Pancreas (tissue), 10 donors: ENCODE measurements at regions not wholly inside any gene's neighbourhood (a gene's known extent, or its start where the extent isn't known, plus 50 kb on each side); places are given as distances from the start of the nearest gene placed in this dataset.

Experiments used
- ATAC-seq, 4 donors: fragments of 200-7000 bp; cut with Tn5 transposase; one replicate each; pipeline versions ENCODE4 v1.8.0 to v1.9.1; 2020; ENCODE audit warnings: mild to moderate bottlenecking in 4 of 4, moderate library complexity in 4 of 4
- DNase-seq, 6 donors: peaks; one replicate each; pipeline ENCODE4 v3.0.0-alpha.2; 2020
- FAIRE-seq: peaks from 2 replicates; lab custom pipeline; 2012; peaks lifted over from hg19 to GRCh38; lab: Jason Lieb, UNC
- H3K27ac ChIP-seq, 4 donors: fragments of 200-600 bp; sonication (generic); 1 replicate in 3 of 4; 2 replicates in 1 of 4; pipeline versions ENCODE4 v1.5.0 to v1.8.0; 2020
- H3K27me3 ChIP-seq, 4 donors: fragments of 200-600 bp; one replicate each; pipeline ENCODE4 v1.8.0; 2021
- H3K36me3 ChIP-seq, 3 donors: fragments of 200-600 bp; sonication (generic) in 1 of 3; one replicate each; pipeline versions ENCODE4 v1.5.0 to v1.8.0; 2020 to 2021
- H3K4me1 ChIP-seq, 3 donors: fragments of 200-600 bp; one replicate each; pipeline ENCODE4 v1.8.0; 2021
- H3K4me3 ChIP-seq, 4 donors: fragments of 200-600 bp; sonication (generic) in 2 of 4; one replicate each; pipeline versions ENCODE4 v1.5.0 to v1.8.0; 2020 to 2021
- H3K9me3 ChIP-seq, 4 donors: fragments of 200-600 bp; one replicate each; pipeline ENCODE4 v1.8.0; 2021
- WGBS, 2 donors: extraction: QIAGEN DNeasy Blood & Tissue Kit; methylation state at CpG; one replicate each; pipeline ENCODE4 v1.1.7; 2013; 5-methylcytosine and 5-hydroxymethylcytosine counted together
- intact Hi-C, 3 donors: fragments of 100-400 bp; cut with DNase I; formaldehyde crosslinking; loops; one replicate each; pipeline versions ENCODE4 v1.11.1 to v1.14.2; 2022
- TF ChIP-seq, protein P1 (sequence below), 4 donors: fragments of 200-600 bp; sonication (generic) in 3 of 4; IDR thresholded peaks; one replicate each; pipeline versions ENCODE4 v1.5.0 to v1.8.0; 2021; ENCODE audit warnings: antibody characterized with exemption in 4 of 4
- donor health status: healthy with polysubstance abuse.
- donor health status: DM: no; HTN: no; CAD: no; lungs with moderate emphysema.
- donor health status: DM: no; HTN: no; CAD: no.
- donor health status: control.
- donor health status: control.
- donor health status: Bipolar disorder and iron deficiency.
- donor health status: DM: yes; HTN: yes; CAD: no.
- donor health status: DM: no; HTN: no; CAD: no.
- donor health status: DM: no; HTN: no; CAD: no.
- donor health status: DM: yes; HTN: yes; CAD: no.

DNA sequence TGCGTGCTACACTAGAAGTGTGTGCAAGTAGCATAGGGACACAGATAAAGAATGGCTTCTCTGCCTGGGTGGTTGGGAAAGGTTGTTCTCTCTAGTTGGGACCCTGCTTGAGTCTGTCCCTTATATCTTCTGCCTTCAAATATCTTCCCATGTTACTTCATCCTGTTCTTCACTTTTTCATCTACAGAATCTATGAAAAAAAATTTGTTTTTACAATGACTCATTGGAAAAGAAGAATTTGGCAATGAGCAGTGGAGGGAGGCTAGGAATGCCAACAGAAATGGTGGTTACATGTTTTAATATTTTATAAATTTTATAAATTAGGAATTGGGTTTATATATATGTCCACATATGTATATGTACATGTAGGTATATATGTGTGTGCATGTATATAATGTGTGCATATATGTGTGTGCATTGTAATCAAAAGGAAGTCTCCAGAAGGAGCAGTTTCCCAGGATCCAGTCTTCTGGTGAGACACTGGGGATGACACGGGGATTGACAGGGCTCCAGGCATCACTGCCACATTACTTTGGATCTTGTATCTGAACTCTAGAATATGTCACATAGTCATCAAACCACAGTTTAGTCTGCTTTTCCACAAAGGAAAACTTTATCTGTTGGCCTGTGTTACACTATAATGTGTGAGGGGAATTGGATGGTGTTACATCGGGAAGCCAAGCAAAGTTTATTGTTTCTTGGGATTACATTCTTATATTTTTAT is 75.3 kb upstream of the RIPOR2 start:
- intact Hi-C loops: loop anchor here in 1 of 3 donors (10.0 kb wide), 1 partner anchor 156 kb away; no protein-coding TSS in a partner anchor
- WGBS, 2 donors: 92 to 96% methylated on average over 3 of the region's 3 CpGs
- H3K36me3 ChIP-seq: no peaks in the 10 kb centered on the region
- no peak for FAIRE-seq
- no peak overlapping the region for H3K4me3 ChIP-seq
- TF ChIP-seq, protein P1, sequence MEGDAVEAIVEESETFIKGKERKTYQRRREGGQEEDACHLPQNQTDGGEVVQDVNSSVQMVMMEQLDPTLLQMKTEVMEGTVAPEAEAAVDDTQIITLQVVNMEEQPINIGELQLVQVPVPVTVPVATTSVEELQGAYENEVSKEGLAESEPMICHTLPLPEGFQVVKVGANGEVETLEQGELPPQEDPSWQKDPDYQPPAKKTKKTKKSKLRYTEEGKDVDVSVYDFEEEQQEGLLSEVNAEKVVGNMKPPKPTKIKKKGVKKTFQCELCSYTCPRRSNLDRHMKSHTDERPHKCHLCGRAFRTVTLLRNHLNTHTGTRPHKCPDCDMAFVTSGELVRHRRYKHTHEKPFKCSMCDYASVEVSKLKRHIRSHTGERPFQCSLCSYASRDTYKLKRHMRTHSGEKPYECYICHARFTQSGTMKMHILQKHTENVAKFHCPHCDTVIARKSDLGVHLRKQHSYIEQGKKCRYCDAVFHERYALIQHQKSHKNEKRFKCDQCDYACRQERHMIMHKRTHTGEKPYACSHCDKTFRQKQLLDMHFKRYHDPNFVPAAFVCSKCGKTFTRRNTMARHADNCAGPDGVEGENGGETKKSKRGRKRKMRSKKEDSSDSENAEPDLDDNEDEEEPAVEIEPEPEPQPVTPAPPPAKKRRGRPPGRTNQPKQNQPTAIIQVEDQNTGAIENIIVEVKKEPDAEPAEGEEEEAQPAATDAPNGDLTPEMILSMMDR (IDR thresholded peaks at IDR 0.05): no peak
- H3K27me3 ChIP-seq: no peaks in the 10 kb centered on the region
- H3K9me3 ChIP-seq: no peaks in the 10 kb centered on the region
- peaks cover 3 to 12% (median 10%) of the 10 kb centered on the region in 3 donors for H3K4me1 ChIP-seq
- H3K27ac ChIP-seq: no peak overlapping the region
- DNase-seq: no peak
- ATAC-seq: no peak

DNA sequence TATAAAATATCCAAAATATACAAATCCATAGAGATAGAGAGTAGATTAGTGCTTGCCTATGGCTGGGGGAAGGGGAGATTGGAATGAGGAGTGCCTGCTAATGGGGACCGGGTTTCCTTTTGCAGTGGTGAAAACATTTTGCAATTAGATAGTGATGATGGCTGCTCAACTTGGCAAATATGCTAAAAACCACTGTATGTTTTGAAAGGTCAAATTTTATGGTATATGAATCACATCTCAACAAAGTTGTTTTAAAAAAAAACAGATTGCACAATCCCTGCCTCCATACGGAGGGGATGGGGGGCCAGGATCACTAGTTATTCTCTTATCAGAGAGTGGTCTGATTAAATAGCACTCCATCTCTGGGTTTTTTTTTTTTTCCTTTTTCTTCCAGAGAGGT is 76.9 kb upstream of the RIPOR2 start:
- FAIRE-seq: no peak
- ATAC-seq: no peak
- no peak overlapping the region for H3K27ac ChIP-seq
- H3K9me3 ChIP-seq: no peaks in the 10 kb centered on the region
- H3K4me3 ChIP-seq: no peak overlapping the region
- TF ChIP-seq, protein P1 (IDR thresholded peaks at IDR 0.05): no peak
- H3K36me3 ChIP-seq: no peaks in the 10 kb centered on the region
- intact Hi-C loops: loop anchor here in 1 of 3 donors (10.0 kb wide), 1 partner anchor 158 kb away; no protein-coding TSS in a partner anchor
- no peaks in the 10 kb centered on the region for H3K4me1 ChIP-seq
- 47 to 48% methylated on average over 2 of the region's 2 CpGs for WGBS, 2 donors
- no peak for DNase-seq
- no peaks in the 10 kb centered on the region for H3K27me3 ChIP-seq

DNA sequence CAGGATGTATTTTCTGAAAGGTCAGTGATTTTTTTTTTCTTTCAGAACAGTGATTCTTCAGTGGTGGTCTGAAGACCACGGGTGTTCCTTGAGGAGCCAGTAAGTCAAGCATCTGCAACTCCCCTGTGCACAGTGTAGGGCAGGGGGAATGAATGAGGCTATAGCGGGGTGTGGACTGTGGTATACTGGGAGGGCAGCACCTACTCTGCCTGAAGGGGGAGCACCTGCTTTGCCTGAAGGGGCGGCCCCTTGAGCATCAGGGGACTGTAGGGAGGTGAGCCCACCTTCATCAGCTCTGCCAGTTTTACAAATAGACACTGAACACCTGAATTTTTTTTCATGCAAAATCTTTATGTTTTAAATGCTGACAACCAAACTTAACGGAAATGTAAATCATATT is 77.5 kb upstream of the RIPOR2 start:
- 69 to 79% methylated on average over 4 of the region's 4 CpGs for WGBS, 2 donors
- FAIRE-seq: no peak

DNA sequence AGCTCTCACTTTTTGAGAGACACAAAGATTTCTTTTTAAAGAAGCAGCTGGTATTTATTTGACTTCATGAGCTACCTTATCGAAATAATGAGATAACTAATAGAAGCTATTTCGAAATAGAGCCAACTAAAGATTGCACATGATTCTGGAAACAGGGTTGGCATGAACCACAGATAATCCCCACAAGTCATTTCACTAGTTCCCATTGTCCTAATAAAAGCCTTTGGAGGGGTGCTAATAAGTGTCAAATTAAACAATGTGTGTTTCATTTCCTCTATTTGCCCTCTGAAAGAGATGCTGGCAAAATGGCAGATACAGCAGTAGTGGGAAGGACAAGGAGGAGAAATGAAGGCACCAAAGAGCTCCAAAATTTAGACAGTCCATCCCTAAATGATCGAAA is 78.6 kb upstream of the RIPOR2 start:
- ATAC-seq (no peak), DNase-seq (no peak), FAIRE-seq (no peak)
- Histone ChIP-seq H3K9me3 (no peaks in the 10 kb centered on the region), H3K4me3 (no peak overlapping the region), H3K27me3 (peaks cover 0 to 4% (median 0%) of the 10 kb centered on the region in 4 donors), H3K4me1 (no peaks in the 10 kb centered on the region), H3K27ac (no peak overlapping the region), H3K36me3 (no peaks in the 10 kb centered on the region)
- 63 to 70% methylated on average over 3 of the region's 3 CpGs for WGBS, 2 donors
- intact Hi-C loops: loop anchor here in 1 of 3 donors (10.0 kb wide), 1 partner anchor 160 kb away; no protein-coding TSS in a partner anchor
- TF ChIP-seq, protein P1 (IDR thresholded peaks at IDR 0.05): no peak

More for the DNA sequence above, 77.5 kb upstream of the RIPOR2 start:
- Histone ChIP-seq H3K36me3 (no peaks in the 10 kb centered on the region), H3K9me3 (no peaks in the 10 kb centered on the region), H3K27me3 (peaks cover 0 to 1% (median 0%) of the 10 kb centered on the region in 4 donors), H3K4me1 (no peaks in the 10 kb centered on the region), H3K4me3 (no peak overlapping the region), H3K27ac (no peak overlapping the region)
- TF ChIP-seq, protein P1 (IDR thresholded peaks at IDR 0.05): no peak
- intact Hi-C loops: loop anchor here in 1 of 3 donors (10.0 kb wide), 1 partner anchor 158 kb away; no protein-coding TSS in a partner anchor
- ATAC-seq: no peak
- no peak for DNase-seq
